RWPE2 (cell line): ENCODE measurements at regions not wholly inside any gene's neighbourhood (a gene's known extent, or its start where the extent isn't known, plus 50 kb on each side); places are given as distances from the start of the nearest gene placed in this dataset.
A peak's percentile ranks its signal among the peaks of the same experiment; 100 is the strongest.

ENCODE experiments used
- ATAC-seq: fragments of 200-7000 bp; cut with Tn5 transposase; 3 replicates; pipeline ENCODE4 v1.9.1; 2021; ENCODE audit warnings: low read depth
- DNase-seq: peaks from one replicate; pipeline ENCODE4 v3.0.0-alpha.2; 2020; ENCODE audit warnings: low spot score
- H3K27ac ChIP-seq: fragments of 450-650 bp; 2 replicates; pipeline ENCODE4 v1.5.1; 2017; ENCODE audit warnings: mild to moderate bottlenecking; ENCODE audit not compliant: poor library complexity, severe bottlenecking
- H3K27me3 ChIP-seq: fragments of 250-450 bp; sonication (Bioruptor Pico); 2 replicates; pipeline ENCODE4 v1.5.1; 2021; ENCODE audit warnings: mild to moderate bottlenecking, moderate library complexity; ENCODE audit not compliant: insufficient read depth, poor library complexity, severe bottlenecking
- H3K36me3 ChIP-seq: fragments of 250-450 bp; sonication (Bioruptor Pico); 2 replicates; pipeline ENCODE4 v1.5.1; 2020; ENCODE audit warnings: low read depth, mild to moderate bottlenecking, moderate library complexity
- H3K4me1 ChIP-seq: fragments of 250-450 bp; sonication (Bioruptor Pico); 2 replicates; pipeline ENCODE4 v1.5.1; 2021; ENCODE audit warnings: mild to moderate bottlenecking, moderate library complexity; ENCODE audit not compliant: insufficient read depth, poor library complexity, severe bottlenecking
- H3K4me3 ChIP-seq: fragments of 250-450 bp; sonication (Bioruptor Pico); 2 replicates; pipeline ENCODE4 v1.5.1; 2021; ENCODE audit warnings: mild to moderate bottlenecking, moderate library complexity; ENCODE audit not compliant: severe bottlenecking
- H3K9me3 ChIP-seq: fragments of 250-450 bp; sonication (Bioruptor Pico); 2 replicates; pipeline ENCODE4 v1.5.1; 2021; ENCODE audit warnings: mild to moderate bottlenecking, moderate library complexity; ENCODE audit not compliant: severe bottlenecking
- CTCF ChIP-seq: fragments of 450-650 bp; IDR thresholded peaks from one replicate; pipeline ENCODE4 v1.5.1; 2017; ENCODE audit warnings: mild to moderate bottlenecking, moderate library complexity; ENCODE audit not compliant: poor library complexity, severe bottlenecking

- no peak for TF ChIP-seq CTCF
- no peaks in the 10 kb centered on the region for H3K4me1 ChIP-seq
- DNase-seq (no peak), ATAC-seq (no peak)
- H3K27me3 ChIP-seq = peaks cover 31% of the 10 kb centered on the region
- H3K36me3 ChIP-seq = no peaks in the 10 kb centered on the region
- H3K4me3 ChIP-seq = no peak overlapping the region
- no peaks in the 10 kb centered on the region for H3K9me3 ChIP-seq
- H3K27ac ChIP-seq = no peak overlapping the region
Measured at GRCh38 chr13:112142401-112142930, 75.5 kb downstream of the SOX1 start.

GRCh38 chr13:112143046-112143752, 76.2 kb downstream of the SOX1 start:
- Histone ChIP-seq H3K9me3 (no peaks in the 10 kb centered on the region), H3K4me3 (no peak overlapping the region), H3K27ac (no peak overlapping the region), H3K4me1 (no peaks in the 10 kb centered on the region), H3K27me3 (peaks cover 25% of the 10 kb centered on the region), H3K36me3 (no peaks in the 10 kb centered on the region)
- ATAC-seq = no peak
- no peak for DNase-seq
- TF ChIP-seq CTCF = no peak

- ATAC-seq = peak; percentile 73
- Histone ChIP-seq H3K9me3 (no peaks in the 10 kb centered on the region), H3K36me3 (no peaks in the 10 kb centered on the region), H3K27me3 (peaks cover 18% of the 10 kb centered on the region), H3K4me3 (no peak overlapping the region), H3K4me1 (no peaks in the 10 kb centered on the region), H3K27ac (no peak overlapping the region)
- TF ChIP-seq CTCF = no peak
- no peak for DNase-seq
Measured at GRCh38 chr13:112143753-112144615, 77.0 kb downstream of the SOX1 start.

GRCh38 chr13:112144616-112145550, 77.9 kb downstream of the SOX1 start:
- Histone ChIP-seq H3K9me3 (no peaks in the 10 kb centered on the region), H3K4me3 (no peak overlapping the region), H3K27me3 (peaks cover 11% of the 10 kb centered on the region), H3K36me3 (no peaks in the 10 kb centered on the region), H3K4me1 (no peaks in the 10 kb centered on the region), H3K27ac (no peak overlapping the region)
- 0 out of 3 replicates have a peak, but pooled peaks have one; percentile 19 for ATAC-seq
- TF ChIP-seq CTCF = no peak
- no peak for DNase-seq
